Esophagus squamous epithelium (tissue), 5 donors: ENCODE measurements at regions not wholly inside any gene's neighbourhood (a gene's known extent, or its start where the extent isn't known, plus 50 kb on each side); places are given as distances from the start of the nearest gene placed in this dataset.

Source experiments
- DNase-seq: peaks from one replicate; lab custom pipeline; 2025; lab: John Stamatoyannopoulos, UW
- H3K27ac ChIP-seq, 4 donors: fragments of 200-600 bp; sonication (generic); one replicate each; pipeline ENCODE4 v1.5.1; 2016 to 2019; ENCODE audit warnings: mild to moderate bottlenecking in 1 of 4
- H3K27me3 ChIP-seq, 4 donors: fragments of 200-600 bp; sonication (generic); 1 replicate in 3 of 4; 2 replicates in 1 of 4; pipeline versions ENCODE4 v1.5.1 to v1.6.0; 2017 to 2021; ENCODE audit warnings: antibody characterized with exemption in 1 of 4
- H3K36me3 ChIP-seq, 3 donors: fragments of 200-600 bp; sonication (generic); one replicate each; pipeline ENCODE4 v1.5.1; 2016 to 2019
- H3K4me1 ChIP-seq, 3 donors: fragments of 200-600 bp; sonication (generic); one replicate each; pipeline ENCODE4 v1.5.1; 2017 to 2019
- H3K4me3 ChIP-seq, 4 donors: fragments of 200-600 bp; sonication (generic); 1 replicate in 3 of 4; 2 replicates in 1 of 4; pipeline ENCODE4 v1.5.1; 2016 to 2019; ENCODE audit warnings: mild to moderate bottlenecking in 2 of 4, moderate library complexity in 1 of 4
- H3K9me3 ChIP-seq, 3 donors: fragments of 200-600 bp; sonication (generic); one replicate each; pipeline ENCODE4 v1.5.1; 2016 to 2019
- CTCF ChIP-seq, 6 experiments: fragments of 450-650 bp in 4 of 6; fragments of 200-600 bp in 2 of 6; sonication (generic) in 2 of 6; IDR thresholded peaks; one replicate each; pipeline ENCODE4 v1.5.1; 2016 to 2019; ENCODE audit warnings: antibody characterized with exemption in 6 of 6, mild to moderate bottlenecking in 4 of 6, moderate library complexity in 4 of 6
- POLR2A ChIP-seq, 4 donors: fragments of 450-650 bp; IDR thresholded peaks; one replicate each; pipeline ENCODE4 v1.6.1; 2017; ENCODE audit warnings: antibody characterized with exemption in 4 of 4, mild to moderate bottlenecking in 4 of 4, moderate library complexity in 3 of 4
- WGBS, 2 donors: methylation state at CpG; one replicate each; pipeline ENCODE4 v1.1.5; 2018; 5-methylcytosine and 5-hydroxymethylcytosine counted together
- intact Hi-C: fragments of 100-400 bp; cut with DNase I; formaldehyde crosslinking; loops from one replicate; pipeline ENCODE4 v1.15.0; 2022
- donor health status: DM: yes; HTN: yes; CAD: no.

DNA sequence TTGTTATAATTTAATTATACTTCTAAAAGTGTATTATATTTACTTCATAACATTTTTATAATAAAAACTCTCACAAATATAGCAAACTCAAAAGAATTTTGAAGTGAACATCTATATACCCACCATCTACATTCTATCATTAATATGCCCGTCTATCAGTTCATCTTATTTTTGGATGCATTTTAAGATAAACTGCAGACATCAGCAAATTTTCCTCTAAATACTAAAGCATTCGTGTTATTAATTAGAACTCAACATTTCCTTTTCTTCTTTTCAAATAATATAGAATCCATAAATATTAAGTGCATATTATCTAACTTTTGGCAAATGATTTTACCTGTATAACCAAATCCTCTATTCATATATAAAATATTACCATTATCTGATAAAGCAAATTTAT is 242.9 kb upstream of the BCHE start:
- no peak for DNase-seq
- Histone ChIP-seq H3K4me1 (no peaks in the 10 kb centered on the region), H3K27ac (no peak overlapping the region), H3K9me3 (no peaks in the 10 kb centered on the region), H3K27me3 (no peaks in the 10 kb centered on the region), H3K4me3 (no peak overlapping the region), H3K36me3 (no peaks in the 10 kb centered on the region)
- TF ChIP-seq CTCF (IDR thresholded peaks at IDR 0.05) (no peak), POLR2A (IDR thresholded peaks at IDR 0.05) (no peak)
- 69 to 72% methylated on average over 2 of the region's 2 CpGs for WGBS, 2 donors
- intact Hi-C loops: no loop called here

GRCh38 chr3:166071831-166072230 is 234.6 kb upstream of the BCHE start:
- no peaks in the 10 kb centered on the region for H3K4me1 ChIP-seq
- TF ChIP-seq CTCF (IDR thresholded peaks at IDR 0.05): no peak
- no peak for TF ChIP-seq POLR2A (IDR thresholded peaks at IDR 0.05)
- intact Hi-C loops: no loop called here
- no peaks in the 10 kb centered on the region for H3K36me3 ChIP-seq
- H3K27ac ChIP-seq: no peak overlapping the region
- H3K27me3 ChIP-seq: no peaks in the 10 kb centered on the region
- no peak overlapping the region for H3K4me3 ChIP-seq
- no peak for DNase-seq
- no peaks in the 10 kb centered on the region for H3K9me3 ChIP-seq

DNA sequence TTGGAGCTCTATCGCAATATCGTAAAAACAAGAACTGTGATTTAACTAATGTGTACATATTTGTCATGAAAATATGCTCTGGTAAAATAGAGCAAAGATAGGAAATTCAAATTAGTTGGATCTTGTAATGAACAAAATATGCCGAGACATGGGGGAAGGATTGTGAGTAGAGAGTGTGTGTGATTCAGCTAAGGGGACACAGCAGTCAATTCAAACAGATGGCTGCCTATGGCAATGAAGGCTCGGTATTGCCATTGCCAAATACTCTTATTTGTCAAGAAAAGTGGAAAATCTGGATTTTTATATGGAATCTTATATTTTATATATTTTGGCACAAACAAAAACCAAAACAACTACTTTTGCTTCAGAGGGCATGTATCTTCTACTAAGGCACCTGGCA is 227.3 kb upstream of the BCHE start:
- intact Hi-C loops: no loop called here
- whole genome bisulfite sequencing, 2 donors: 88 to 89% methylated on average over 4 of the region's 4 CpGs
- no peak for DNase-seq

DNA sequence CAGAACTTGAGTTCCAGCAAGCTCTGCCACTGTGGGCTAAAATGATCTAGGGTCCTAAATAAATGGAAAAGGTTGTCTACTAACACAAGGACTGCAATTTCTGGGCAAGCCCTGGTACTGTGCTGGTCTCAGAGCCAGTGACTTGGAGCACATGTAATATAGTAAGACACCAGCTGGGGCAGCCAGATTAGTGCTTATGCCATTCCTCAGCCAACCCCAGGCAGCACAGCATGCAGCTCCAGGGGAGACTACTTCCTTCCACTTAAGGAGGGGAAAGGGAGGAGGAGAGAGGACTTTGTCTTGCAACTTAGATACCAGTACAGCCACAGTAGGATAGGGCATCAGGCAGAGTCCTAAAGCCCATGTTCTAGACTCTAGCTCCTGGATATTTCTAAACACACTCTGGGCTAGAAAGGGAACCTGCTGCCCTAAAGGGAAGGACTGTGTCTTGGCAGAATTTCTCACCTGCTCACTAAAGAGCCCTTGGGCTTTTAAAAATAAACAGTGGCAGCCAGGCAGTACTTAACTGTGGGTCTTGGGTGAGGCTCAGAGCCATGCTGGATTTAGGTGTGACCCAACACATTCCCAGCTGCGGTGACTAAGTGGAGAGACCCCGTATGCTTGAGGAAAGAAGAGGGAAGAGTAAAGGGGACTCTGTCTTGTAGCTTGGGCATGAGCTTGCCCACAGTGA is 223.7 kb upstream of the BCHE start:
- Histone ChIP-seq H3K9me3 (no peaks in the 10 kb centered on the region), H3K36me3 (no peaks in the 10 kb centered on the region), H3K4me1 (no peaks in the 10 kb centered on the region), H3K27ac (no peak overlapping the region), H3K27me3 (no peaks in the 10 kb centered on the region), H3K4me3 (no peak overlapping the region)
- intact Hi-C loops: no loop called here
- 59 to 94% methylated on average over 2 of the region's 2 CpGs for WGBS, 2 donors
- TF ChIP-seq CTCF (IDR thresholded peaks at IDR 0.05) (no peak), POLR2A (IDR thresholded peaks at IDR 0.05) (no peak)
- DNase-seq: no peak

More for the DNA sequence above, 227.3 kb upstream of the BCHE start:
- TF ChIP-seq POLR2A (IDR thresholded peaks at IDR 0.05) (no peak), CTCF (IDR thresholded peaks at IDR 0.05) (no peak)
- H3K27ac ChIP-seq: no peak overlapping the region
- H3K4me3 ChIP-seq: no peak overlapping the region
- no peaks in the 10 kb centered on the region for H3K36me3 ChIP-seq
- no peaks in the 10 kb centered on the region for H3K9me3 ChIP-seq
- no peaks in the 10 kb centered on the region for H3K27me3 ChIP-seq
- no peaks in the 10 kb centered on the region for H3K4me1 ChIP-seq

GRCh38 chr3:166052440-166052839 is 215.2 kb upstream of the BCHE start:
- WGBS, 2 donors: 53 to 77% methylated on average over 3 to 5 of the region's 5 CpGs
- Histone ChIP-seq H3K4me1 (no peaks in the 10 kb centered on the region), H3K9me3 (no peaks in the 10 kb centered on the region), H3K36me3 (no peaks in the 10 kb centered on the region), H3K27ac (no peak overlapping the region), H3K27me3 (no peaks in the 10 kb centered on the region), H3K4me3 (no peak overlapping the region)
- intact Hi-C loops: no loop called here
- TF ChIP-seq CTCF (IDR thresholded peaks at IDR 0.05): no peak
- TF ChIP-seq POLR2A (IDR thresholded peaks at IDR 0.05): no peak
- no peak for DNase-seq
